ENCODE measurements at regions not wholly inside any gene's neighbourhood (a gene's known extent, or its start where the extent isn't known, plus 50 kb on each side); places are given as distances from the start of the nearest gene placed in this dataset.

DNA sequence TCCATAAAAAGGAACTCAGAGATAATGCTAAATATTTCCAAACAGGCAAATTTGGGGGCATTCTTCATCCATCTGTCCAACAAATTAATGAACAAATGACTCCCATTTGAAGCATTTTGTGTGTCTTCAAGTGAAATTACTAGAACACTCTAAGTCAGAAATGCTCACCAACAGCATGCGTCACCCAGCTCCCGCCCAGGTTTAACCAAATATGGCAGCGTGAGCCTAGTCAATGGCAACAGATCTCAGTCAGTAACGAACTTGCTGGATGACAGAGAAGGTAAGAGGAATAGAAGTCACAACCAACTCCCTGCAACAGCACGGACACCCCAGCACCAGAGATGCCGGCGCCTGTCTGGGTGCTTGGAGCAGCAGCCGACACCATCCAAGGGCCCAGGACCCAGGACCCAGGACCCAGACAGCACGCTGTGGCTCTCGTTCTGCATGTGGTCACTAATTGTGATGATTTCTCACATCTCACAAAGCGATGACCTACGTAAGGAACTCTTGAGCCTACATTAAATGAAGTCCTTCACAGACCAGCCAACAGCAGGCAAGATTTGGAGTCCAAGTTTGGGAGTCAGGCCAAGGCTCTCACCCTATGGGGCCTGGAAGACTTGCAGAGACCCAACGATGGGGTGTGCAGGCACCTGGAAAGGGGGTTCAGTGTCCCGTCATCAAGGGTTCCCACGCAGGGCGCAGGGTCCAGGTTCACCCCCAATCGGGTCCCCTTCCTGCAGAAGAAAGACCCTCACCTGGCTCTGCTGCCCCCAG lies 556.9 kb downstream of the BRD1 start:
- DNase-seq (ENCODE audit: low spot score) = no peak
- TF ChIP-seq, protein P1, sequence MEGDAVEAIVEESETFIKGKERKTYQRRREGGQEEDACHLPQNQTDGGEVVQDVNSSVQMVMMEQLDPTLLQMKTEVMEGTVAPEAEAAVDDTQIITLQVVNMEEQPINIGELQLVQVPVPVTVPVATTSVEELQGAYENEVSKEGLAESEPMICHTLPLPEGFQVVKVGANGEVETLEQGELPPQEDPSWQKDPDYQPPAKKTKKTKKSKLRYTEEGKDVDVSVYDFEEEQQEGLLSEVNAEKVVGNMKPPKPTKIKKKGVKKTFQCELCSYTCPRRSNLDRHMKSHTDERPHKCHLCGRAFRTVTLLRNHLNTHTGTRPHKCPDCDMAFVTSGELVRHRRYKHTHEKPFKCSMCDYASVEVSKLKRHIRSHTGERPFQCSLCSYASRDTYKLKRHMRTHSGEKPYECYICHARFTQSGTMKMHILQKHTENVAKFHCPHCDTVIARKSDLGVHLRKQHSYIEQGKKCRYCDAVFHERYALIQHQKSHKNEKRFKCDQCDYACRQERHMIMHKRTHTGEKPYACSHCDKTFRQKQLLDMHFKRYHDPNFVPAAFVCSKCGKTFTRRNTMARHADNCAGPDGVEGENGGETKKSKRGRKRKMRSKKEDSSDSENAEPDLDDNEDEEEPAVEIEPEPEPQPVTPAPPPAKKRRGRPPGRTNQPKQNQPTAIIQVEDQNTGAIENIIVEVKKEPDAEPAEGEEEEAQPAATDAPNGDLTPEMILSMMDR (IDR thresholded peaks at IDR 0.05; ENCODE audit: extremely low read depth, missing control alignments) = no peak

DNA sequence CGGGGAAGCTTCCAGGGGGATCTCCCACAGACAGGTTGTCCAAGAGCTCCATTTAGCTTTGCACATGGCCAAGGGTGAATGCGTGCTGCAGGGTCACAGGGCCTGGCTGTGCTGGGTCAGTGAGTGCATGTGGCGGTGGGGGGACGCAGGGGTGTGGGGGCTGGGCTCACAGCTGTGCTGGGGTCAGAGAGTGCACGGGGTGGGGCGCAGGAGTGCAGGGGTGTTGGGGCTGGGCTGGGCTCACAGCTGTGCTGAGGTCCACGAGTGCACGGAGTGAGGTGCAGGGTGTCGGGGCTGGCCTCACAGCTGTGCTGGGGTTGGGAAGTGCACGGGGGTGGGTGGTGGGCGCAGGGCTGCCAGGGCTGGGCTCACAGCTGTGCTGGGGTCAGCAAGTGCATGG lies 557.7 kb downstream of the BRD1 start:
- TF ChIP-seq, protein P1 (IDR thresholded peaks at IDR 0.05; ENCODE audit: extremely low read depth, missing control alignments) = no peak
- no peak for DNase-seq (ENCODE audit: low spot score)

DNA sequence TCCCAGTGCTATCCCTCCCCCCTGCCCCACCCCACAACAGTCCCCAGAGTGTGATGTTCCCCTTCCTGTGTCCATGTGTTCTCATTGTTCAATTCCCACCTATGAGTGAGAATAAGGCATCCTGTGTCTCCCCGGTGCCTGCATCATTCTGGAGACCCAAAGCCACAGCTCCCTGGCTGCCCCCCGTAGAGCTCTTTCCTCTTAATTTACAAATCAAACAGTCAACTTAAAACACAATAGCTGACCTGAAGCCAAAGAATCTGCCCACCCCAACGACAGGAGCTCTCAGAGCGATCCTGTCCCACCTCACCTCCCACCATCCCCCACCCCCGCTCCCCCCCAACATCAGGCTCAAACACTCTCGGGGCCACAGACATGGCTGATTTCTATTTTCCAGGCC lies 558.3 kb downstream of the BRD1 start:
- TF ChIP-seq, protein P1 (IDR thresholded peaks at IDR 0.05; ENCODE audit: extremely low read depth, missing control alignments) = no peak
- no peak for DNase-seq (ENCODE audit: low spot score)

DNA sequence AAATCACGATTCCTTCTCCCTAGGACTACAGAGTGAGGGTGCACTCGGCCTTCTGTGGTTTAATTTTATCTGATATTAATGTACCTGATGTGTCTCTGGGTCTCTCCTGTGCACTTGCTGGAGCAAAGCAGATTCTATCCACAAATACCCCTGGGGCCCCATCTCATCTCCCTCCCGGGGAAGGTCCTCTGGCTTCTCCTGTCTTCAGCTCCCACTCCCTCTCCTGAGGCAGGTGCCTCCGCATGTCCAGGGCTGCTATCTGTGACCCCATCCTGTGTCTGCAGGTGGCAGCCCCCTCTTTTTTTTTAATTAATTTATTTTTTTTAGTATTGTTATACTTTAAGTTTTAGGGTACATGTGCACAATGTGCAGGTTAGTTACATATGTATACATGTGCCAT lies 558.7 kb downstream of the BRD1 start:
- no peak for DNase-seq (ENCODE audit: low spot score)

DNA sequence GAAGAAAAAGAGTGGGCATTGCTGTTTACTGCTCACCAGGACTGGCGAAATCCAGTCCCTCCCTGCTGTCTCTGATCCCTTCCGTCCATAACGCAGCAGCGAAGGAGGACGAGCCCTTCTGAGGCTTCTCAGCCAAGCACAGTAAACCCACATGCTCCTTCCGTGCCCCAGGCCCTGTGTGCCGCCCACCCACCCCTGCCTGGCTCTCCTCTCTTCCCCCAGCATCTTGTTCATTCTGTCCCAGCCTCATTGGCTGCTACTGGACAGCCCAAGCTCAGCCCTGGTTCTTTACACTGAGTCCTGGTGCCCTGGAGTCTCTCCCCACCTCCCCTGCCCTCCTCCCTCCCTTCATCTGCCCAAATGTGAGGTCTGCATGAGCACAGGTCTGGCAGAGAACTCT lies 559.7 kb downstream of the BRD1 start:
- TF ChIP-seq, protein P1 (IDR thresholded peaks at IDR 0.05; ENCODE audit: extremely low read depth, missing control alignments) = no peak
- DNase-seq (ENCODE audit: low spot score) = no peak

More for the DNA sequence above, 558.7 kb downstream of the BRD1 start:
- TF ChIP-seq, protein P1 (IDR thresholded peaks at IDR 0.05; ENCODE audit: extremely low read depth, missing control alignments) = no peak

DNA sequence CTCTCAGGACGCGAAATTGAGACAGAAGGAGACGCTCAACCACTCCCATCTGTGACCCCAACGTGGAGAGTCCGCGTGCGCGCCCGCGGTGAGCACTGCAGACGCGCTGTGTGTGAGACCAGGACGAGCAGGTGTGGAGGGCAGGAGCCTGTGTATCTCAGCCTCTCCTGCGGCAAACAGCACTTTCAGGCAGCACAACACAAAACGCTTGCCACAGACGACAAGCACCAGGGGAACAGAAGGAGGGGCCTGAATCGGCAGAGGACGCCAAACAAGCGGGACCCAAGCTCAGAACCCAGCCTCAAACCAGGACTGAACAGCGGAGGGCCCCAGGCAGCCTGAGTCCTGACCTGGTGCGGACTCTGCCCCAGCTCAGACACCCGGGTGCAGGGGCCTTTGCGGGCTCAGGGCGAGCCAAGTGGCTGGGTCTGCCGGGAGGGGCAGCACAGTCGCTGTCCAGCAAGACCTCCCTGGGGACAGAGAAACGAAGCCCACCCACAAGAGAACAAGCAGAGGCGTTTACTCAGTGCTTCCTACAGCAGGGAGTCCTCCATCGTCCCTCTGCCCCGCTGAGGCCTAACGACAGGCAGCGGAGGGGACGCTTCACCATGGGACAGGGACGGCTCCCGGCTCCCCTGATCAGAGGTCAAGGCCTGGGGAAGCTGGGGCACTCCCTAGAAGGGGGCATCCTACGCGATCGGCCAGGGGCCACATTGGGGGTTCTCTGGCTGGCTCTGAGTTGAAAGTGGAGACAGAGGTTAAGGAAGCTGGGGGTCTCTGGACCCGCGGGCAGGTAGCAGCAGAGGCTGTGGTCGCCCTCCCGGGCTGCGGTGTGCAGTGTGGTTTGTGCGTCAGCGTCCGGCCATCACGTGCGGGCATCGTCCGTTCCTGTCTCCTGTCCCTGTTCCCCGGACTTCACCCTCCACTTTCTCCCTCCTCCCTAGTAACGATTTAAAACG lies 560.8 kb downstream of the BRD1 start:
- no peak for DNase-seq (ENCODE audit: low spot score)
- TF ChIP-seq, protein P1 (IDR thresholded peaks at IDR 0.05; ENCODE audit: extremely low read depth, missing control alignments) = no peak

DNA sequence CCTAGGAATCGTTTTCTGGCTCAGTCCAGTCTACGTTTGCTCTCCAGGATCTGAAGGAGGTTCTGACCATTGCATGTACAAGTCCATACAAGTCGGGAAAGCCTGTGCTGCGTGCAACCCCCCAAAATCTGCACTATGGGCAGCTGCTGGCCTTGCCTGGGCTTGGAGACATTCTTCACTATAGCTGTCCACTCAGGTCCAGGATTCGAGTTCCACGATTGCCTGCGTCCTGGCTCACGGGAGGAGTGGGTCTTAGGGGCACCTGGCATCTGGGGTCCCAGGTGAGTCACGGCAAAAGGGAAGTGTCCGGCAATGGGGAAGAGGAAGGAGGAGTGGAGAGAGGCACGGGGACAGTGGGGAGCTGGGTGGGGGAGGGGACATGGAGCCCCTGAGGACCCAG lies 563.0 kb downstream of the BRD1 start:
- TF ChIP-seq, protein P1 (IDR thresholded peaks at IDR 0.05; ENCODE audit: extremely low read depth, missing control alignments) = no peak
- no peak for DNase-seq (ENCODE audit: low spot score)

Measured in GM20000 (cell line).